ENCODE measurements at regions not wholly inside any gene's neighbourhood (a gene's known extent, or its start where the extent isn't known, plus 50 kb on each side); places are given as distances from the start of the nearest gene placed in this dataset.
A peak's percentile ranks its signal among the peaks of the same experiment; 100 is the strongest.

- WGBS (ENCODE audit: insufficient coverage), result 100% methylated on average over 1 of the region's 3 CpGs
- ChIA-PET CTCF (no interaction called here), POLR2A (no interaction called here)
- H3K36me3 ChIP-seq (ENCODE audit: control insufficient read depth in 4 of 4, insufficient read depth in 4 of 4, low read length in 3 of 4), result no peaks in the 10 kb centered on the region
- no peaks in the 10 kb centered on the region for H3K9me3 ChIP-seq (ENCODE audit: control extremely low read depth in 1 of 5, control insufficient read depth in 4 of 5, insufficient read depth in 2 of 5, low read depth in 1 of 5, low read length in 4 of 5)
- no peaks in the 10 kb centered on the region for H3K27me3 ChIP-seq (replicated peaks in 2 of 5; ENCODE audit: control insufficient read depth in 4 of 5, insufficient read depth in 5 of 5, low read length in 4 of 5)
- H3K4me3 ChIP-seq (ENCODE audit: control insufficient read depth in 1 of 7, extremely low read depth in 1 of 7, insufficient read depth in 4 of 7, low read depth in 2 of 7, low read length in 6 of 7), result no peak overlapping the region
- DNase-seq, result no peak
- H3K27ac ChIP-seq (ENCODE audit: insufficient read depth in 1 of 2, low read depth in 1 of 2, low read length in 2 of 2, poor library complexity in 1 of 2, severe bottlenecking in 2 of 2), result no peak overlapping the region
- no peaks in the 10 kb centered on the region for H3K4me1 ChIP-seq (ENCODE audit: control extremely low read depth in 1 of 4, control insufficient read depth in 4 of 4, insufficient read depth in 4 of 4, low read length in 3 of 4)
Observed at GRCh38 chr2:147679191-147679954, 165.5 kb upstream of the ACVR2A start.

- Histone ChIP-seq H3K4me1 (ENCODE audit: control extremely low read depth in 1 of 4, control insufficient read depth in 4 of 4, insufficient read depth in 4 of 4, low read length in 3 of 4) (peaks cover 0 to 7% (median 2%) of the 10 kb centered on the region in 4 experiments), H3K9me3 (ENCODE audit: control extremely low read depth in 1 of 5, control insufficient read depth in 4 of 5, insufficient read depth in 2 of 5, low read depth in 1 of 5, low read length in 4 of 5) (no peaks in the 10 kb centered on the region), H3K4me3 (ENCODE audit: control insufficient read depth in 1 of 7, extremely low read depth in 1 of 7, insufficient read depth in 4 of 7, low read depth in 2 of 7, low read length in 6 of 7) (no peak overlapping the region), H3K36me3 (ENCODE audit: control insufficient read depth in 4 of 4, insufficient read depth in 4 of 4, low read length in 3 of 4) (no peaks in the 10 kb centered on the region), H3K27ac (ENCODE audit: insufficient read depth in 1 of 2, low read depth in 1 of 2, low read length in 2 of 2, poor library complexity in 1 of 2, severe bottlenecking in 2 of 2) (no peak overlapping the region), H3K27me3 (replicated peaks in 2 of 5; ENCODE audit: control insufficient read depth in 4 of 5, insufficient read depth in 5 of 5, low read length in 4 of 5) (no peaks in the 10 kb centered on the region)
- POLR2A ChIA-PET, result no interaction called here
- DNase-seq, result peak in 2 of 3 donors; percentile 3 to 8
- CTCF ChIA-PET, result no interaction called here
- 100% methylated on average over 2 of the region's 2 CpGs for WGBS (ENCODE audit: insufficient coverage)
Observed at GRCh38 chr2:147665105-147665504, 179.7 kb upstream of the ACVR2A start.

GRCh38 chr2:147663962-147664361 lies 180.9 kb upstream of the ACVR2A start:
- POLR2A ChIA-PET, result no interaction called here
- CTCF ChIA-PET, result no interaction called here
- H3K27me3 ChIP-seq (replicated peaks in 2 of 5; ENCODE audit: control insufficient read depth in 4 of 5, insufficient read depth in 5 of 5, low read length in 4 of 5), result no peaks in the 10 kb centered on the region
- H3K9me3 ChIP-seq (ENCODE audit: control extremely low read depth in 1 of 5, control insufficient read depth in 4 of 5, insufficient read depth in 2 of 5, low read depth in 1 of 5, low read length in 4 of 5), result no peaks in the 10 kb centered on the region
- no peak overlapping the region for H3K27ac ChIP-seq (ENCODE audit: insufficient read depth in 1 of 2, low read depth in 1 of 2, low read length in 2 of 2, poor library complexity in 1 of 2, severe bottlenecking in 2 of 2)
- H3K4me3 ChIP-seq (ENCODE audit: control insufficient read depth in 1 of 7, extremely low read depth in 1 of 7, insufficient read depth in 4 of 7, low read depth in 2 of 7, low read length in 6 of 7), result peak overlapping the region in 1 of 7 experiments; percentile 34
- H3K36me3 ChIP-seq (ENCODE audit: control insufficient read depth in 4 of 4, insufficient read depth in 4 of 4, low read length in 3 of 4), result no peaks in the 10 kb centered on the region
- no peak for DNase-seq
- 60% methylated on average over 1 of the region's 2 CpGs for WGBS (ENCODE audit: insufficient coverage)
- H3K4me1 ChIP-seq (ENCODE audit: control extremely low read depth in 1 of 4, control insufficient read depth in 4 of 4, insufficient read depth in 4 of 4, low read length in 3 of 4), result peaks cover 0 to 7% (median 2%) of the 10 kb centered on the region in 4 experiments

- peak in 2 of 3 donors; percentile 19 to 20 for DNase-seq
Observed at GRCh38 chr2:147663153-147663961, 181.5 kb upstream of the ACVR2A start.

GRCh38 chr2:147662221-147662620 lies 182.6 kb upstream of the ACVR2A start:
- H3K27ac ChIP-seq (ENCODE audit: insufficient read depth in 1 of 2, low read depth in 1 of 2, low read length in 2 of 2, poor library complexity in 1 of 2, severe bottlenecking in 2 of 2), result no peak overlapping the region
- no peaks in the 10 kb centered on the region for H3K9me3 ChIP-seq (ENCODE audit: control extremely low read depth in 1 of 5, control insufficient read depth in 4 of 5, insufficient read depth in 2 of 5, low read depth in 1 of 5, low read length in 4 of 5)
- no peaks in the 10 kb centered on the region for H3K36me3 ChIP-seq (ENCODE audit: control insufficient read depth in 4 of 4, insufficient read depth in 4 of 4, low read length in 3 of 4)
- 100% methylated on average over 1 of the region's 4 CpGs for WGBS (ENCODE audit: insufficient coverage)
- no peak overlapping the region for H3K4me3 ChIP-seq (ENCODE audit: control insufficient read depth in 1 of 7, extremely low read depth in 1 of 7, insufficient read depth in 4 of 7, low read depth in 2 of 7, low read length in 6 of 7)
- POLR2A ChIA-PET, result no interaction called here
- DNase-seq, result no peak
- CTCF ChIA-PET, result no interaction called here
- peaks cover 0 to 7% (median 2%) of the 10 kb centered on the region in 4 experiments for H3K4me1 ChIP-seq (ENCODE audit: control extremely low read depth in 1 of 4, control insufficient read depth in 4 of 4, insufficient read depth in 4 of 4, low read length in 3 of 4)
- H3K27me3 ChIP-seq (replicated peaks in 2 of 5; ENCODE audit: control insufficient read depth in 4 of 5, insufficient read depth in 5 of 5, low read length in 4 of 5), result no peaks in the 10 kb centered on the region

More at GRCh38 chr2:147663153-147663961, 181.5 kb upstream of the ACVR2A start:
- Histone ChIP-seq H3K27ac (ENCODE audit: insufficient read depth in 1 of 2, low read depth in 1 of 2, low read length in 2 of 2, poor library complexity in 1 of 2, severe bottlenecking in 2 of 2) (no peak overlapping the region), H3K4me3 (ENCODE audit: control insufficient read depth in 1 of 7, extremely low read depth in 1 of 7, insufficient read depth in 4 of 7, low read depth in 2 of 7, low read length in 6 of 7) (peak overlapping the region in 1 of 7 experiments; percentile 34), H3K36me3 (ENCODE audit: control insufficient read depth in 4 of 4, insufficient read depth in 4 of 4, low read length in 3 of 4) (no peaks in the 10 kb centered on the region), H3K9me3 (ENCODE audit: control extremely low read depth in 1 of 5, control insufficient read depth in 4 of 5, insufficient read depth in 2 of 5, low read depth in 1 of 5, low read length in 4 of 5) (no peaks in the 10 kb centered on the region), H3K4me1 (ENCODE audit: control extremely low read depth in 1 of 4, control insufficient read depth in 4 of 4, insufficient read depth in 4 of 4, low read length in 3 of 4) (peaks cover 0 to 7% (median 2%) of the 10 kb centered on the region in 4 experiments), H3K27me3 (replicated peaks in 2 of 5; ENCODE audit: control insufficient read depth in 4 of 5, insufficient read depth in 5 of 5, low read length in 4 of 5) (no peaks in the 10 kb centered on the region)
- CTCF ChIA-PET, result no interaction called here
- WGBS (ENCODE audit: insufficient coverage), result 79% methylated on average over 5 of the region's 5 CpGs
- POLR2A ChIA-PET, result interaction anchor here (0.6 kb wide), 1 partner anchor 430 kb away, joined by 3 read pairs; no protein-coding TSS in a partner anchor

GRCh38 chr2:147660680-147661079 lies 184.1 kb upstream of the ACVR2A start:
- CTCF ChIA-PET, result no interaction called here

GRCh38 chr2:147659051-147659450 lies 185.8 kb upstream of the ACVR2A start:
- WGBS (ENCODE audit: insufficient coverage), result 100% methylated on average over 1 of the region's 1 CpG
- ChIA-PET CTCF (no interaction called here), POLR2A (no interaction called here)
- no peaks in the 10 kb centered on the region for H3K36me3 ChIP-seq (ENCODE audit: control insufficient read depth in 4 of 4, insufficient read depth in 4 of 4, low read length in 3 of 4)
- no peaks in the 10 kb centered on the region for H3K9me3 ChIP-seq (ENCODE audit: control extremely low read depth in 1 of 5, control insufficient read depth in 4 of 5, insufficient read depth in 2 of 5, low read depth in 1 of 5, low read length in 4 of 5)
- H3K27ac ChIP-seq (ENCODE audit: insufficient read depth in 1 of 2, low read depth in 1 of 2, low read length in 2 of 2, poor library complexity in 1 of 2, severe bottlenecking in 2 of 2), result no peak overlapping the region
- no peak for DNase-seq
- peaks cover 0 to 7% (median 2%) of the 10 kb centered on the region in 4 experiments for H3K4me1 ChIP-seq (ENCODE audit: control extremely low read depth in 1 of 4, control insufficient read depth in 4 of 4, insufficient read depth in 4 of 4, low read length in 3 of 4)
- no peak overlapping the region for H3K4me3 ChIP-seq (ENCODE audit: control insufficient read depth in 1 of 7, extremely low read depth in 1 of 7, insufficient read depth in 4 of 7, low read depth in 2 of 7, low read length in 6 of 7)
- H3K27me3 ChIP-seq (replicated peaks in 2 of 5; ENCODE audit: control insufficient read depth in 4 of 5, insufficient read depth in 5 of 5, low read length in 4 of 5), result no peaks in the 10 kb centered on the region

More at GRCh38 chr2:147660680-147661079, 184.1 kb upstream of the ACVR2A start:
- POLR2A ChIA-PET, result no interaction called here
- Histone ChIP-seq H3K4me3 (ENCODE audit: control insufficient read depth in 1 of 7, extremely low read depth in 1 of 7, insufficient read depth in 4 of 7, low read depth in 2 of 7, low read length in 6 of 7) (no peak overlapping the region), H3K27ac (ENCODE audit: insufficient read depth in 1 of 2, low read depth in 1 of 2, low read length in 2 of 2, poor library complexity in 1 of 2, severe bottlenecking in 2 of 2) (no peak overlapping the region), H3K9me3 (ENCODE audit: control extremely low read depth in 1 of 5, control insufficient read depth in 4 of 5, insufficient read depth in 2 of 5, low read depth in 1 of 5, low read length in 4 of 5) (no peaks in the 10 kb centered on the region), H3K4me1 (ENCODE audit: control extremely low read depth in 1 of 4, control insufficient read depth in 4 of 4, insufficient read depth in 4 of 4, low read length in 3 of 4) (peaks cover 0 to 7% (median 2%) of the 10 kb centered on the region in 4 experiments), H3K27me3 (replicated peaks in 2 of 5; ENCODE audit: control insufficient read depth in 4 of 5, insufficient read depth in 5 of 5, low read length in 4 of 5) (no peaks in the 10 kb centered on the region), H3K36me3 (ENCODE audit: control insufficient read depth in 4 of 4, insufficient read depth in 4 of 4, low read length in 3 of 4) (no peaks in the 10 kb centered on the region)
- no peak for DNase-seq
- WGBS (ENCODE audit: insufficient coverage), result 100% methylated on average over 1 of the region's 2 CpGs

Data from common myeloid progenitor, CD34-positive (primary cell).